Activated CD8-positive, alpha-beta T cell treated with anti-CD3 and anti-CD28 coated beads for 36 hours (primary cell): ENCODE measurements at regions not wholly inside any gene's neighbourhood (a gene's known extent, or its start where the extent isn't known, plus 50 kb on each side); places are given as distances from the start of the nearest gene placed in this dataset.
"Not testable (repeated sequence)": the region's sequence is repeated elsewhere in the genome, so short reads cannot be mapped to it uniquely, and the experiment has no call there.

Experiments used
- ATAC-seq: fragments of 200-7000 bp; cut with Tn5 transposase; one replicate; pipeline ENCODE4 v1.10.0; 2021; ENCODE audit warnings: mild to moderate bottlenecking, moderate library complexity
- CTCF ChIA-PET: fragments of 350-600 bp; sonication (Branson Sonifier 250); formaldehyde crosslinking; loops from one replicate; lab custom pipeline; 2021; ENCODE audit warnings: antibody characterized with exemption; lab: Charles Lee
- POLR2A ChIA-PET: fragments of 350-600 bp; sonication (Branson Sonifier 250); formaldehyde crosslinking; loops from one replicate; lab custom pipeline; 2021; ENCODE audit warnings: antibody characterized with exemption; lab: Charles Lee
- DNase-seq: peaks from one replicate; pipeline ENCODE4 v3.0.0-alpha.2; 2020
- H3K27ac Mint-ChIP-seq: one replicate; pipeline ENCODE4 v1.8.0; 2021; ENCODE audit warnings: mild to moderate bottlenecking, mixed read lengths
- H3K27me3 Mint-ChIP-seq: one replicate; pipeline ENCODE4 v1.8.0; 2021; ENCODE audit warnings: mixed read lengths
- H3K36me3 Mint-ChIP-seq: one replicate; pipeline ENCODE4 v1.8.0; 2021; ENCODE audit warnings: low read depth, mixed read lengths
- H3K4me1 Mint-ChIP-seq: one replicate; pipeline ENCODE4 v1.8.0; 2021; ENCODE audit warnings: low read depth, mixed read lengths
- H3K4me3 Mint-ChIP-seq: one replicate; pipeline ENCODE4 v1.8.0; 2021; ENCODE audit warnings: mild to moderate bottlenecking, moderate library complexity, mixed read lengths
- H3K9me3 Mint-ChIP-seq: one replicate; pipeline ENCODE4 v1.8.0; 2021; ENCODE audit warnings: mixed read lengths
- CTCF ChIP-seq: fragments of 200-600 bp; IDR thresholded peaks from one replicate; pipeline ENCODE4 v1.8.0; 2022; ENCODE audit warnings: antibody characterized with exemption, mild to moderate bottlenecking
- intact Hi-C: fragments of 100-400 bp; cut with micrococcal nuclease; formaldehyde crosslinking; loops from one replicate; pipeline ENCODE4 v1.10.0; 2022

DNA sequence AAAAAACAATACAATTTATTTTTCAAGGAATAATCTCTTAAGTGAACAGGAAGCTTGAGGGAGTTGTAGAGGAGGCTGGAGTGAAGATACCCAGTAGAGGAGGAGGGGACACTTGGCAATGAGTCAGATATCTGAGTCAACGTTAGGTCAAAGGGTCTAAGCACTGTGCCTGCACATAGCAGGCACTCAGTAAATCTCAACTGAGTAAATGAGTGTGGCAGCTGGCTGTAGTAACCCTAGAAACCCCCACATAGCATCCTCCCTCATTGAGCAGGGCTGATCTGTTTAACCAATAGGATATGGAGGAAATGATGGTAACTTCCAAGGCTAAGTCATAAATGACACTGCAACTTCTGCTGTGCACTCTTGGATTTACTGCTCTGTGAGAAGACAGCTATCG lies 186.0 kb upstream of the FAM241A start:
- POLR2A ChIA-PET, result no interaction called here
- ATAC-seq (no peak), DNase-seq (no peak)
- Mint-ChIP-seq H3K36me3 (no peaks in the 10 kb centered on the region), H3K9me3 (no peaks in the 10 kb centered on the region), H3K4me3 (no peak overlapping the region), H3K4me1 (no peaks in the 10 kb centered on the region), H3K27ac (no peak overlapping the region), H3K27me3 (no peaks in the 10 kb centered on the region)
- CTCF ChIA-PET, result no interaction called here
- TF ChIP-seq CTCF, result no peak
- intact Hi-C loops, result no loop called here

GRCh38 chr4:111960241-111960667 lies 185.0 kb upstream of the FAM241A start:
- ChIA-PET CTCF (no interaction called here), POLR2A (no interaction called here)
- H3K9me3 Mint-ChIP-seq, result no peaks in the 10 kb centered on the region
- H3K4me1 Mint-ChIP-seq, result no peaks in the 10 kb centered on the region
- no peak for TF ChIP-seq CTCF
- intact Hi-C loops, result no loop called here
- ATAC-seq, result no peak
- H3K27me3 Mint-ChIP-seq, result no peaks in the 10 kb centered on the region
- no peak for DNase-seq
- H3K4me3 Mint-ChIP-seq, result no peak overlapping the region
- no peak overlapping the region for H3K27ac Mint-ChIP-seq
- H3K36me3 Mint-ChIP-seq, result no peaks in the 10 kb centered on the region

GRCh38 chr4:111961026-111961425 lies 184.2 kb upstream of the FAM241A start:
- ATAC-seq, H3K4me1 Mint-ChIP-seq, H3K36me3 Mint-ChIP-seq, CTCF ChIA-PET, H3K27me3 Mint-ChIP-seq, H3K9me3 Mint-ChIP-seq, intact Hi-C loops, POLR2A ChIA-PET, H3K4me3 Mint-ChIP-seq, H3K27ac Mint-ChIP-seq, DNase-seq: not testable (repeated sequence)

DNA sequence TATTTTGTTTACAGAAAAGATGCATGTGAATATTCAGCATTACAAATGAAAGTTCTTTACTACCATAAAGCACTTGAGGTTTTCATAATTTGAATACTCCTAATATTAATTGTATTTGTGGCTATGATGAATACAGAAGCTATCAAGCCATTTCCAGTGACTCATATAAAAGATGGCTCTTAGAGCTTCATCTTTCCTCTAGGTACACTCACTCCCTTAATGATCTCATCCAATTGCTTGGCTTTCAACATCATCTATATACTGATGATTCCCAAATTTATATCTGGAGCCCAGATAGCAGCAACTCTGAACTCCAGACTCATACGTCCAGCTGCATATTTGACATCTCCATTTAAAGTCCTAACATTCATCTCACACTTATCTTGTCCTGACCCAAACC lies 183.4 kb upstream of the FAM241A start:
- no peaks in the 10 kb centered on the region for H3K27me3 Mint-ChIP-seq
- CTCF ChIA-PET, result no interaction called here
- intact Hi-C loops, result no loop called here

GRCh38 chr4:111963158-111963700 lies 182.0 kb upstream of the FAM241A start:
- Mint-ChIP-seq H3K9me3 (no peaks in the 10 kb centered on the region), H3K27me3 (no peaks in the 10 kb centered on the region), H3K4me1 (no peaks in the 10 kb centered on the region), H3K4me3 (no peak overlapping the region), H3K27ac (no peak overlapping the region), H3K36me3 (no peaks in the 10 kb centered on the region)
- intact Hi-C loops, result no loop called here
- TF ChIP-seq CTCF, result no peak
- CTCF ChIA-PET, result interaction anchor here (1.0 kb wide), 1 partner anchor 146 kb away, joined by 4 read pairs; no protein-coding TSS in a partner anchor
- ATAC-seq (no peak), DNase-seq (no peak)
- POLR2A ChIA-PET, result no interaction called here

More for the DNA sequence above, 183.4 kb upstream of the FAM241A start:
- no peak overlapping the region for H3K27ac Mint-ChIP-seq
- H3K36me3 Mint-ChIP-seq, result no peaks in the 10 kb centered on the region
- TF ChIP-seq CTCF, result no peak
- no peak overlapping the region for H3K4me3 Mint-ChIP-seq
- no peak for DNase-seq
- ATAC-seq, result no peak
- H3K4me1 Mint-ChIP-seq, result no peaks in the 10 kb centered on the region
- POLR2A ChIA-PET, result no interaction called here
- H3K9me3 Mint-ChIP-seq, result no peaks in the 10 kb centered on the region
